ENCODE measurements at regions not wholly inside any gene's neighbourhood (a gene's known extent, or its start where the extent isn't known, plus 50 kb on each side); places are given as distances from the start of the nearest gene placed in this dataset.
A peak's percentile ranks its signal among the peaks of the same experiment; 100 is the strongest.

DNA sequence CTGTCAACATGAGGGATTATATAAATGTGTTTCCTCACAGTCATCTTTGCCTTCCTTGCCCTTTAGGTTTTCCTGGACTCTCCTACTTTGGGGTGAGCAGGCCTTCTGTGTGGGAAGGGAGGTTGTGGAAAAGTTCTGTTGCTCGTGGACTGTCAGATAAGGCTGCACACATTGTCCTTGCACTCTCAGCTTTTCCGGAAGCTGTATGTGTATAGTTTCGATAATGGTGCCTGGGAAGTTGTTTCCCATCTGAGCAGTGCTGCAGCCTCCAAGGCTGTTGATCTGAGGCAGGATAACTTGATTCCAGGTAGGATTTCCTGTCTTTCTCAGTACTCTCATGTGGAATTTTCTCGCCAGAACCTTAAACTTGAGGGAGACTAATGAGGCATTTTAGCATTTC is 297.8 kb upstream of the AZI2 start:
- no peak for DNase-seq (ENCODE audit: low read depth in 2 of 2)

DNA sequence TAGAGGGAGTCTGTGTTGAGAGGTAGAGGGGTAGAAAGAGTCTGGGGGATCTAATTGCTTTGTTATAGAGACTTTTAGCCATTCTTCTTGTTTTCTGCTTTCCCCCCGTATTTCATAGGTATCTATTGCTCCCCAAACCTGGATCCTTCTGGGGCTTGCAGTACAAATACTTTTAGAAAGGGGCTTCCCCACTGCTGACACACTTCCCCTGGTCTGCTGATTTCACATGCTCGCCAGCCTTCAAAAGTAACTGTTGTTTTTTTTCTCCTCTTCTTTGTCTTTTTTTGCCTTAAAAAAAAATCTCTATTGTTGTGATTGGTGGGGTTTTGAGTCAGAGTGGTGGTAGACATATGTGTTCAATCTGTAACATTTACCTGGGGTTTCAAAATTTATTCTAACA is 300.6 kb upstream of the AZI2 start:
- no peak for DNase-seq (ENCODE audit: low read depth in 2 of 2)

DNA sequence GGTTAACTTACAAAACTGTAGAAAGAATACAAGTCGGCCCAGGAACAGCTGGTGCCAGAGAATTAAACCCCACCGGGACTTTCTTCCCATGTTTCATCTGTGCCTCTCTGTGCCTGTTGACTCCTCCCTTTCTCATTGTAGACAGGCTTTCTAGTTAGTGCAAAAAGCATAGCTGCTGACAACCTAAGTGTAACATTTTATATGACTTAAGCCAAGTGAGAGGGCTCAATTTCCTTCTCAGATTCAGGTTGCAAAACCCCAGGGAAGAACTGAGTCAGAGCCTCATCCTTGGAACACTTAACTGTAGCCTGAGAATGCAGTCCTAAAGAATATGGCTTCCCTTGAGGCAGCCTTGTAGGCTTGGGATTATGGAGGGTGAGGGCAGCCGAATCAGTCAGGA is 302.5 kb upstream of the AZI2 start:
- peak in 1 of 2 experiments; percentile 3 for DNase-seq (ENCODE audit: low read depth in 2 of 2)

DNA sequence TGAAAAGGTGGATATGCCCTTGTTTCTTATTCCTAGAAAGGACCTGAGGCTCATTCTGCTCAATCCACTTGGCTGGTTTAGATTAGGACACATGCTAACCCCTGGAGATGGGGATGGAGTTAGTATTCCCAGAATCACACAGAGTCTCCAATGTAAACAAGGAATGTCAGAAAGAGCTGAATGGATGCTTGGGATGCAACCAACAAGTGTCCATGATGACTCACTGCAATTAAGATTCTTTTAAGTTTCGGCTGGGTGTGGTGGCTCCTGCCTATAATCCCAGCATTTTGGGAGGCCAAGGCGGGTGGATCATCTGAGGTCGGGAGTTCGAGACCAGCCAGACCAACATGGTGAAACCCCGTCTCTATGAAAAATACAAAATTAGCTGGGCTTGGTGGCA is 315.5 kb upstream of the AZI2 start:
- DNase-seq (ENCODE audit: low read depth in 2 of 2) = no peak

DNA sequence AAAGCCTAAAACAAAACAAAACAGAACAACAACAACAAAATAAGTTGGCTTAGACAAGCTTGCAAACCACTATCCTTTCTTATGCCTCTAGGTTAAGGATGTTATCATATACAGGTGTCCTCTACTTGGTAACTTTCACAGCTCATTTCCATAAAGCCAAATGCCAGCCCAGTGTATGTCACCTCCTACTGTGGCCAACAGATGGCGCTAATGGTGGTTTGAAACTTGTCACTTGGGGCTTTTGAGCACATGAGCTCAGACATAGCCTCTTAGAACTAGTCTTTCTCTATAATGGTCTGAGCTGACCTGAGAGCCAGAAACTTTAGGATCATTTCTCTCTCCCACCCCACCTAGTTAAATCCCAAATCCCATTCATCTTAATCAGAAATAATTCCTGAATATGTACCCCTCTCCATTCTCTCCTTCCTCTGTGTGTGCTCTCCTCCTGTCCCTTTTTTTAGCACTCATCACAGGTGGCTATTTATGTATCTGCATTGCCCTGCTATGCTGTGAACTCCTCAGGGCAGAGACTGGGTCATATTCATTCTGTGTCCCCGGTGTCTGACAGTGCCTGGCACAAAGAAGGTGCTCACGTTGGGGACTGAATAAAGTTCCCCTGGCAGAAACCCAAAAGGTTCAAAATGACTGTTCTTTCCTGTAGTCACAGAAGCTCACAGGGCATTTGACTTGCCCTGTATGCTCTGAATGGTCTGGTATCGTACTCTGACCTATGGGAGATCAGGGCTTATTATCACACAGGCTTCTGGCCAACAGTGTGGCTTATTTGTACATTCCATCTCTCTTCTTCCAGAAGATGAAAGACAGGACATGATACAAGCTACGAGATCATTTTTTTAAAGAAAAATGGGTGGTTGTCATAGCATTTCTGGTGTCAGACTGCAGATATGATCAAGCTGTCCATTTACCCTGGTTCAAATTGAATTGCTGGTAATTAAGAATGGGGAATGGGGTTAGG is 319.3 kb upstream of the AZI2 start:
- peak in 1 of 2 experiments; percentile 26 for DNase-seq (ENCODE audit: low read depth in 2 of 2)

DNA sequence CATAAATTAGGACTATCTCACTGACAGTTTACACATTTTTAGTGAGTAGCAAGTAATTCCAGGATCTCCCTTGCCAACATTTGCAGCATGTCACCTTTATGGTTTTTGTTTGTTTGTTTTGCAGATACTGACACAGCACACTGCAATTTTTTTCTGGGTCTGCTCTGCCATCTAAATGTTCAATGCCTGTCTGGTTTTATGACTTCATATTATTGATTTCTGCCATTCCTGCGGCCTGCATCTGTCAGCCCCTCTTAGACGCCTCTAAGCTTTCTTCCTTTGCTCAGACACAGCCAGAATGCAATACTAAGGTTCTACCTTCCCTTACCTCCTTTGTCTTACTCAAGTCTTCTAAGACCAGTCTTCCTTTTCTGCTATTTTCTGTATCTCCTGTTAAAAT is 321.2 kb upstream of the AZI2 start:
- DNase-seq (ENCODE audit: low read depth in 2 of 2) = no peak

DNA sequence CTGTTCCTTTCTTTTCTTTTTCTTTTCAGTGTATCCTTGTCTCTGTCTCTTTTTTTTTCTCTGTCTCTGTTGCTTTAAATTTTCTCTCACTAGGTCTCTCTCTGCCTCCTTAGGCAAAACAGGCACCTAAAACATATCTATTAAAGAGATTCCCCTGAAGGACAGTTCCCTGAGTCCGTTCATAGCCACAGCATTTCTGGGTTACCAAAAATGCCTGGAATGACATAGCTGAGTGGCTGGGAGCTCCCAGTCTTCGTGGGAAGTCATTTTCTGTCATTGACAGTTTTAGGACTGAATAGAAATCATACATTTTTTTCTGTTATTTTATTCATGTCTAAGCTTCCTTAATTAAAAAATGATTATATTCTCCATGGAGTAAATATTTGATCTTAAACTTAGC is 323.8 kb upstream of the AZI2 start:
- DNase-seq (ENCODE audit: low read depth in 2 of 2) = no peak

DNA sequence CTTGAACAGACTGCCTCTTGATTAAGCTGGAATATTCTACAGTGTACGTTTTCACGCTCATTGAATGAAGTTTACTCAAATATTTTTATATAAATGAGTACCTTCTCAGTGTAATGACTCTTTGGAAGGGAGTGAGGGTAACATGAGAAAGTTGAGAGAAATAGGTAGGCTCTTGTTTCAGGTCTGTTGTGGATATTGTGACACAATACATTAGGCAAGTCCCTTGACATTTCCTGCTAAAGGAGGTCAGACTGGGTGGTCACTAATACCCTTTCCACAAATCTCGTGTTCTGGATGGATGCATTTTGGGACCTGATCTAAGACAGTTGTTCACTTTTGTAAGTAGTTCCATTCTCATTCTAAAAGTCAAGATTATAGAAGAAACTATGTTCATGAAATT is 324.8 kb upstream of the AZI2 start:
- DNase-seq (ENCODE audit: low read depth in 2 of 2) = no peak

DNA sequence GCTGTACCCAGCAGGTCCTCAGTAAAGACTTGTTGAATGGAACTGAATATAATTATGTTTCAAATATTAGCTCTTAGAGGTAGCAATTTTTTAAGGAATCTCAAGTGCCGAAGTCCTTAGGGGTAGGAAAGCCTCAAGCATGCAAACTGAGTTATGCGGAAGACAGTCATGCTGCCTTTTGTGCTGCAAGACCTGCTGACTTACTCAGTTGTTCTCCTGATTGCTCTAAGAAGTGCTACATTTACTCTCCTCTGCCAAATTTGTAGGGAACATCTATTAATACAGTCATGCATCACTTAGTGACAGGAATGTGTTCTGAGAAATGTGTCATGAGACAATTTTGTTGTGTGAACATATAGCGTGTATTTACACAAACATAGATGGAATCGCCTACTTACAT is 325.6 kb upstream of the AZI2 start:
- no peak for DNase-seq (ENCODE audit: low read depth in 2 of 2)

DNA sequence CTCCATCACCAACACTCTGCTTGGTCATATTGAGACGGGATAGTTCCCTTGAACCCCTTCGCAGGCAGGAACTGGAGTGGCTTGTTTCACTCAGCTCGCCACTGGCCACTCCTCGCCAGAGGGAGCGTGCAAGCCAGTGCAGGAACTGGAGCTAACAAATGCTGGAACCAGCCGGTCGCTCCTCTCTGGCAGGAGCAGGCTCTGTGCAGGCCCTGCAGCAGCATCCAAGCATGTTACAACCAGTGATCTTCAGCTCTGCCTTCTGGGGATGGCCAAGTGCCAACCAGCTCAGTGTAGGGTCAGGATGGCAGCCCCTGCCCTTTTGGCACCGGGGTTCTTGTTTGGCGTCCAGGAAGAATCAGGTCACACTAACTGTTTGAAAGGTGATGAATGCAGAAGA is 329.0 kb upstream of the AZI2 start:
- no peak for DNase-seq (ENCODE audit: low read depth in 2 of 2)

DNA sequence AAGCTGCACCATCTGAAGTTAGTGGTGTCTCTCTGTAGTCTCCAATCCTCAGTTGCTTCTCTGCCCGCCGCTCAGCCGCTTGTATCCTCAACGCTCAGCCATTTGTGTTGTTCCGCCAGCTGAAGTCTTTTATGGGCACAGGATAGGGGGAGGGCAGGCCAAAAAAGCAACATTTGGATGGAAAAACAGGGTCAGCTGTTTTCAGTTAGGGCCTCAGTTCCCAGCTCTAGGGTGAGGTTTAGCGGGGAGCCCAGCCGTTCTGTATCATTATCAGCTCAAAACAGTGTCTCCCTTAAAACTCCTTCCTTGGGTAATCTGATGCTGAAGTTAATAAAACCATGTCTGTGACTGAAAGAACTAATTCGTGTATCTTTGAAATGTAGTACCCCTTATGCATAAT is 329.5 kb upstream of the AZI2 start:
- no peak for DNase-seq (ENCODE audit: low read depth in 2 of 2)

DNA sequence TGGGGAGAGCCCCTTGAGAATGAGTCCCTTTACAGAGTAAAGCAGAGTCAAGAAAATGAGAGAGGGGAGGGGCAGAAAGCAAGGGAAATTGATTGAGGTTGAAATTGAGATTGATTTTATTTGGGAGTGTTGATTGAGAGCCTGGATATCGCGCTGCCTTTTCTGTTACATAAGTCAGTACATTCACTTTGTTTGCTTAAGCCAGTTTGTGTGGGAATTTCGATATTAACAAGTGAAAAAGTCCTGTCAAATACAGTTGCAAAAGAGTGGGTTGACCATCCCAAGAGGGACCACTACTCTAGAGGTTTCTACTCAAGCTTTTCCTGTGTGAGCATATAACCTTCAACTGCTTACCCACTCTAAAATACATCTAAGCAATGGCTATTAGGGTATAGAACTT is 331.4 kb upstream of the AZI2 start:
- no peak for DNase-seq (ENCODE audit: low read depth in 2 of 2)

DNA sequence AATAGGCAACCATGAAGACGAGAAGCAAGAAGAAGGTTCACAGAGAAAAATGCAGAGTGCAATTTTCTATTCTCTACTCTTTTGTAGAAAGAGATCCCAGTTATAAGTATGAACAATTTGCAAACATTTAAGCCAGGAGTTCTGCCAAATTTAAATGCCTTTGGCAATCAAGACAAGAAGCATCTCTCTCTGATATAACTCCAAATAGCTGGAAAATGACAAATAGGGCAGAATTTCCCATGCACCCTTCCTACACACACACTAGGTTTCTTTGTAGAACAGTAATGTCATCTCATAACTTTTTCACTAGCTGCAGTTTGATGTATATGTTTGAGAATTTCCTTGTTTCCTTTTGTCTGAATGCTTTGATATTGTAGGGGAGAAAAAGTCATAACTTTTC is 333.5 kb upstream of the AZI2 start:
- DNase-seq (ENCODE audit: low read depth in 2 of 2) = no peak

DNA sequence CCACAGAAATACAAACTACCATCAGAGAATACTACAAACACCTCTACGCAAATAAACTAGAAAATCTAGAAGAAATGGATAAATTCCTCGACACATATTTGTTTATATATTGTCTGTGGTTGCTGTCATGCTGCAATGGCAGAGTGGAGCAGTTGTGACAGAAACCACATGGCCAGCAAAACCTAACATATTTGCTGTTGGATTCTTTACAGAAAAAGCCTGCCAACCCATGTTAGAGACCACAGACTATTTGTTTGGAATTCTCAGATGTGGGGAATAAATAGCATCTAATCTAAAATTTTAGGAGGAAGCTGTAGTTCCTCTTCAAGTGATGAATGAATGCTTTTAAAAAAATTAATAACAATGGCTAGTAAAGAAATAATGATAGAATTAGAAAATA is 341.6 kb upstream of the AZI2 start:
- no peak for DNase-seq (ENCODE audit: low read depth in 2 of 2)

DNA sequence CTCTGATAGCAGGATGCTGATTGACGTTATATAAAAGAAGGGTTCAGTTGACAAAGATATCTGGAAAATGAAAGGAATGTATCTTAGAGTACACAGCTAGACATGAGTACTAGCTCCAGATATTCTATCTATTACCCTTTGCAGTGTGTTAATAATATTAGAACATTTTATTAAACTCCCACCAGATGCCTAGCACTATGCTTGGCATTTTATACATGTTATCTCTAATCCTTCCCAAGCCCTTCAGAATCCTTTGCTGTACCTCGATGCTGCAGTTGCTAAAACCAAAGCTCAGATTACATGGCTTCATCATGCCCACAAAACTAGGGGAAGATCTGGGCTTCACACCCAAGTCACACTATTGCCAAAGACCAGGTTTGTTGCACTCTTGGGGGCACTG is 350.1 kb upstream of the AZI2 start:
- DNase-seq (ENCODE audit: low read depth in 2 of 2) = no peak

DNA sequence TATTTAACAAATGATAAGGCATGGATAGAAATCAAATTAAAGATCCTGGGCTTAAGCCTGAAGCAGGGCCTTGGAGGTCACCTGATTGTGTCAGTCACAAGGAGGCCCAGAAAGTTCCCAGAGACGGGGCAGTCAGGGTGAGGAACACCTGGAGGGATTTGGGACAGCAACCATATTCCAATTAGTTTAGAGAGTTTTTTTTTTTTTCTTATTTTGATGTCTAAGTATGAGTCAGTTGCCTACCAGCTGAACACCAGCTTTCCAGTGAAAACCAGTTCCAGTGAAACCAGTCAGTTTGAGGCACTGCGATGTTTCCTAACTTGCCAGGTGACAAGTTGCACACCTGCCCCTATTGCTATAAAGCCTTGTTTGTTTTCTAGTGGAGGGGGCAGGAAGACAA is 350.7 kb upstream of the AZI2 start:
- DNase-seq (ENCODE audit: low read depth in 2 of 2) = no peak

DNA sequence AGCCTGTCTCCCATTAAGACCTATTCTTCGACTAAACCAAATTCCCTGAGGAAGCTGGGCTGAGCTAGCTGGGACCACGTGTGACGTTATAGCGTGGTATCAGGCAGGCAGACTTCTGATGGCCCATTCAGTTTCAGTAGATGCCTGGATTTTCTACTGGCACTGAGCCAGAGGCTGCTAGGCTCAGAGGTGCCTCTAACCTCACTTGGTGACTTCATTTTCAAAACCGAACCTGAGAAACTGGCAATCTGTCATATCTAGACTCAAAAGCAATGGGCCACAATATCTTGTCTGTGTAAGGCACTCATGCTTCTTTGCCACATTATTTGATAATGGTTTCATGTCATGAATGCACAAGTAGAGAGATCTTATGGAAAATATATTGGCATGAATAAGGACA is 352.1 kb upstream of the AZI2 start:
- no peak for DNase-seq (ENCODE audit: low read depth in 2 of 2)

DNA sequence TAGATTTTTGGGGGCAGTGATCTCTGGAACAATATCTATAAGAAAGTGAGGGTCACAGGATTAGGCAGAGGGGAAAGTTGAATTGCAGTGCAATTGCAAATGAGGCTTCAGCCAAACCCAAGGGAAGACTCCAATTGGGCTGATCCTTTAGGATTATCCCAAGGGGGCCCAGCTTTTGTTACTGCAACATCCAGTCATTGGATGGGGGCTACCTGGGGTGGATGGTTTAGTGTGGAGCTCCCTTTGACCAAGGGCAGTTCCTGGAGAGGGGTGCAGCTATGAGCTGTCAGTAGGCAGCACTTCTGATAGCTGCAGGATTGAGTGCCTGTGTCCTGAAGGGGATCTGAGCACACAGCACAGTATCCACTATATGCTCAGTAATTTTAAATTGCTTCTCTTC is 355.2 kb upstream of the AZI2 start:
- DNase-seq (ENCODE audit: low read depth in 2 of 2) = no peak

DNA sequence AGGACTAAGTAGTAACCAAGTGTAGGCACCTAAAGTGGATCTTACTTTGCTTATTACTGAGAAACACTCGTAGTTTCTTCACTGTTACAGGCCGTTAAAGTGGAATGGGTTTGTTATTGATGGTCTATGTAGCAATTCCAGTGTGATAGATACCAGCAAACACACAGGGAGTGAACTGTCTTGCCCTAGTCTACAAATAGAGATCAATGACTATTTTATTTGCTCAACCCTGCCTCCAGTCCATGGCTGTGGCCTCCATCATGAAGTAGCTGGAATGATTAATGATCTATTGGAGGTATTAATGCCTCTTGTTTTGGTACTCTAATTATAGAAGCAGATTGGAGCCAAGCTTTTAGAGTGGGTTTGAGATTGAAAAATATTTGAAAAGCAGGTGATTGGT is 362.7 kb upstream of the AZI2 start:
- no peak for DNase-seq (ENCODE audit: low read depth in 2 of 2)

DNA sequence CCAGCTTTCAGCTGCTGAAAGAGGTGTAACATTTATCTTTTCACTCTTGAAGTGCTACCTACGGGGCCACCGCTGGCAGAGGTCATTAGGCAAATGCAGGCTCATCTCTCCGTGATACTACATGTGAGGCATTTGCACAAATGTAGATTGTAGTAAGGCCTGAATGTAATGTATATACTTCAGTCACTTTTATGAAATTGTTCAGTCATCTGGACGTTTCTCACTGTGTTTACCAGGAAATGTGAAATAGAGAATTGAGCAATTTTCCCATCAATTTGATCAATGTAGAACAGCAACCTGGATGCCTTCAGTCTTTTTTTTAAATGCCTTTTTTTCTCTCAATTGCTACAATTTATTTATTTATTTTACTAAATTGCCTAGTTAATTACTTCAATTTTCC is 368.3 kb upstream of the AZI2 start:
- no peak for DNase-seq (ENCODE audit: low read depth in 2 of 2)

DNA sequence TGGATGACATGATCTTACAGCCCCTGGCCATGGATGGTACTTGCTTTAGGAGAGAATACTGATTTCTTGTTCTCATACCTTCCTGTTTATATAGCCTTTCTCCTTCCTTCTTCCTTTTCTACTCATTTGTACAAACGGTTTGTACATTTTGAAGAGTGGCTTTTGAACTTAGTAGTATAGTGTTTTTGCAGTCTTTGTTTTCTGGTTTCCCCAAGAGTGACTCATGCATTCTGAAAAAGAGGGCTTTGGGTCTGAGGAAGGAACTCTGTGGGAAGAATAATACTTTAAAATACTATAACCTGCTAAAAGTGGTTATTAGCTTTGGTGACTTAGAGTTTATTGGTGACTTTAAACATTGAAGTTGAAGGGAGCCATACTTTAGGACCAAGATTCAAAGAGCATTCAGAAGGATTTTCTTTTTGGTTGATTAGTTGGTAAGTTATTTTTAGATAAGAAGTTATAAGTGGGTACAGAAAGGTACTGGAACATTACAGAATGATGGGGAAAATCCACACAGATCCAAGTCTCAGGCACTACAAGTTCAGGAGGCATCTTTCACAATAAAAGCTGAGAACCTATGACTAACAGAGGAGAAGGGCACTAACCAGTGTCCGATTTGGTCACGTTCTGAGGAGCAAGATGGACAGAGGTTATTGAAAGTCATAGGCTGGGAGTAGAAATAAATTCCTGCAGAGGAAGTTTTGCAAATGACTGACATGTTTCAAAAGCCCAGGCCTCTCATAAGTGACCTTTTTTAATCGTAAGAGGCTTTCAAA is 369.6 kb upstream of the AZI2 start:
- no peak for DNase-seq (ENCODE audit: low read depth in 2 of 2)

DNA sequence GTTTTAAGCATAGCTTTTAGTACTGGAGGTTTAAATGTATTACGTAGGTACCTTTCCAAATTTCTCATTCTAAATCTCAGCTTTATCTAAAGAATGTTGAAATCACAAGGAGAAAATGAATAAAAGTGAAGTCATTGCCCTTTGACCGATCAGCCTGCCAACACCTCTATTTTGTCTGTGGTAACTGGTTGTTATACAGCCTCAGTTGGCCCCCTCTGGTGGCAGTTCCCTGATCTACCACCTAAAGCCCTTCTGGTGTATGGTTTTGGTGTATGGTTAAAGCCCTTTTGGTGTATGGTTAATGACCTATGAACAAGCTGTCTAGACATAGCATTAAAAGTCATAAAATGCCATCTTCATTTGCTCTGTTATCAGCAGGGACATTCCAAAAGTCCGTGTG is 378.2 kb upstream of the AZI2 start:
- DNase-seq (ENCODE audit: low read depth in 2 of 2) = no peak

DNA sequence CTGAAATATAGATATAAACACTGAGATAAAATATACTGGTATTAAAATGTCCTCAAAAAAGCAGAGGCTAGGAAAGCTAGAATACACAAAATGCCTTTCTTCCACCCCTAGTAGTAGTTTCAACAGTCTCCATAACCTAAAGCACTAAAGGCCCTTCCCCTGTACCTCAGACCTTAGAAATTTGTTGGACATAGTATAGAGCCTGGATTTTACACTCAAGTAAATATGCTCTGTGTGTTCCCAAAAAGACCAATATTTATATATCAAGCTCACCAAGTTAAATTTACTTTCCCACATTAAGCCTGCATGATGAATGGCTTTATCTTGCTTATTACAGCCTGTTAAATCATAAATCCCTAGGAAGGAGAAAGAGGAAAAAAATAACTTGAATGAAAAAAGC is 378.7 kb upstream of the AZI2 start:
- DNase-seq (ENCODE audit: low read depth in 2 of 2) = no peak
